SHP77 treated with DMSO at 0.1 percent for 48 hours (cell line): ENCODE measurements at regions not wholly inside any gene's neighbourhood (a gene's known extent, or its start where the extent isn't known, plus 50 kb on each side); places are given as distances from the start of the nearest gene placed in this dataset.

Experiments
- DNase-seq: peaks from one replicate; lab custom pipeline; 2025; lab: John Stamatoyannopoulos, UW

- DNase-seq, result peak; percentile 60
Observed at GRCh38 chr6:40907198-40907701, 131.8 kb downstream of the UNC5CL start.

DNA sequence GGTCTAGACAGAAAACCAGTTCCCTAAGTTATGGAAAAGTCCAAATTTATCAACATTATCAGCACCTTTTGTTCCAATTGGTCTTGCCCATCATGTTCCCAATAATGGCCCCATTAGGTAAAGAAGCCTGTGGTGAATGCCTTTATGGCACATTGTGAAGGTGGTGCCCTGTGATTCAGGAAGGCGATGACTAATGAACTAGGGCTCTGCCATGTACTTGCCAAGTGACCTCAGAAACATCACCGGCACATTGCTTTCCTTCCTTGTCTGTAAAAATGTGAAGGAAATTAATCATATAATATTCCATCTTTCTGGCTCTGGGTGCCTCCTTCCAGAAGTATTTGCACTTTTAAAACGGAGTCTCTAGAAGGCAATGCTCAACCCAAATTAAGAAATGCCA lies 132.3 kb downstream of the UNC5CL start:
- no peak for DNase-seq

DNA sequence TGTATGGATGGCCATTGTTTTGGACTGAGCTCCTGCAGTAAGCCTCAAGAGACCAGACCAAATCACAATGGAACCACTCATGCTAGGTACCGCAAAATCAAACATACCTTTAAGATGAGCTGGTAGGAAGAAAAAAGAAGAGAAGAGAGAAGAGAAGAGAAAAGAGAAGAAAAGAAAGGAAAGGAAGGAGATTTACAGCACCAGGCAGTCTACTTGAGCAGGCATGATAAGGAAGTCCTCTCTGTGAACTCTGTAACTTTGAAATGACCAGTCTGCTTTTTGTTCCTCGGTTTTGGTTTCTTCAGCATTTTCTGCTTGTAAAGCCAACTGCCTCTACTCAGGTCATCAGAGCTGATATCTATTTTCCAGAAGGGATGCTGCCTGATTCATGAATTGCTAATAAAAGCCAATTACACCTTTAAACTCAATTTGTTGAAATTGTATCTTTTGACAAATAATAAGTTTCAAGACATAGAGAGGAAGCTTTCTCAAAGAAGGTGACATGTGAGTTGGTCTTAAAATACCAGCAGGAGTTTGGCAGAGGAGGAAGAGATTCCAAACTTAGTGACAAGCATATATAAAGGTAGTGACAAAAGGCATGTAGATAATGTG lies 134.3 kb downstream of the UNC5CL start:
- DNase-seq, result no peak

DNA sequence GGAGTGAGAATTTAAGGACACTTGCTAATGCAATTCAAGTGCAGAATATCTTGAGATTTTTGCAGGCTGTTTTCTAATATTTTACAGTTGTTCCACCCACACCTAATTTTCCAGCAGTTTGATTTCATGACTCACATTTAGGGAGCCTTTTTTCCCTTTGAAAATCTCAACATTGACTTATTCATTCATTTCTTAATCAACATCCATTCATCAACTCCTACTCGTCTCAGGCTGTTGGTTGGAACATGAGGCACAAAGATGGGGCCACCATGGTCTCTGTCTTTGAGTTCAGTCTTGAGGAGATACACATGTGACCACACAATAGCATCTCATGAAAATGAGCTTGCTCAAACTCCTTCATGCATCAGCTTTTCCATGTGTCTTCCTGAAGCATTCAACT lies 135.6 kb downstream of the UNC5CL start:
- no peak for DNase-seq

DNA sequence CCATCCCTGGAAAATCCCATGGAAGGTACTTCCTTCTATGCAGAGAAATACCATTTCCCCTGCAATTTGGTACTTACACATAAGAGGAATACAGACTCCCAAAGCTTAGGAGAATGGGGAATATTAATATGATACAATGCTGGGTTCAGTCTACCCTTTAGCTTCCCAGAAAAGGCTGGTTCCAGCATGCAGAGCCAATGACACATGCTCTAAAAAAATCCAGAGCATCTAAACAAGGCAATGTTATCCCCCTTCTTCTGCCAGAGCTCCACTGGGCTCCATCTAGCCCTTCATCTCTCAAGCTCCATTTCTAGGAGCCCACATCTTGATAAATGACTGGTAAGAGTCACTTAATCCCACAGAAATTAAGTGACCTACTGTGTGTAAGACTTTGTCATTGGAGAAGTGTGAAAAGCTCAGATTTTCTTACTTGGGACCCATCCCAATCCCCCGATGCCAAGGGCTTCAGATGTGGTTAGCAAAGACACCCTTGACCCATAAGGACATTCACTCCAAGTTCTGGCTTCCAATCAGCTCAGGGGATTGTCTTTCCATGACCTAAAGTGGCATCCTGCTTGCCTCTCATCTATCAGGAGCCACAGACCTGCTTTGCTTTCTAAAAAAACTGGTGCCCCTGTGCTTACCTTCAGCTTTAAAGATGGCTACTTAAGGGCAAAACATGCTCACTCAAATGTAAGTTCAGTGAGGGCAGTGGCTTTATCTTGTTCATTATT lies 137.5 kb downstream of the UNC5CL start:
- DNase-seq, result no peak

DNA sequence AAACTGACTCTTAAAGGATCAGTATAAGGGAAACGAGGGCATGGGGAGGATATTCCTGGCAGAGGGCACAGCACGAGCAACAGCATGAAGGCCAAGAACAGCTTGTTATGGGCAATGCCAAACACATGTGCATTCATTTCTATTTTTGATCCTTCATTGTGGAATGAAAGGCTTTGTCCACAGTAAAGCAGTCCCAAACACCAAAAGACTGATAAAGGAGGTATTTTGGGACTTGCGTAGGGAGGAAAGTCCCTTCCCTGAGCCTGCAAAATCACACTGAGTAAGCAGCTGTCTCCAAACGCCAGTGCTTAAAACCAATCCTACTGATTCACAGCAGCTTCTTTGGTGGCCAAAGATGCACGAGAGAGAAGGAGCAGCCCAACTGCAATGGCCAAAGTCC lies 138.2 kb downstream of the UNC5CL start:
- DNase-seq, result no peak

- no peak for DNase-seq
Observed at GRCh38 chr6:40899684-40900155, 139.3 kb downstream of the UNC5CL start.

DNA sequence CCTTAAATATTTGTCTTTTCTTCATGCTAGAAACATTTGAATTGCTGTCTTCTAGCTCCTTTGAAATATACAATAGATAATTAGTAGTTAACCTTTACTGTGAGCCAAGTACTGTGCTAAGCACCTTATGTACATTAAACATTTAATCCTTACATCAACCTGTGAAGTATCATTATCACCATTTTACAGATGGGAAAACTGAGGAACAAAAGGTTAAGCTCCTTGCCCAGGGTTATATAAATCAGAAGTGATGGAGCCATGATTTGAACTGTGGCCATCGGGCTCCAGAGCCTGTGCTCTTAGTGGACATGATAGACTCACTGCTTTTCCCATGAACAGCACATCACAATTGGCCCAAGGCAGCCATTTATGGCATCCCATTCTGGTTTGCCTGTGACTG lies 140.9 kb downstream of the UNC5CL start:
- DNase-seq, result no peak

- DNase-seq, result no peak
Observed at GRCh38 chr6:40897390-40898003, 141.5 kb downstream of the UNC5CL start.

GRCh38 chr6:40896696-40897095 lies 142.3 kb downstream of the UNC5CL start:
- no peak for DNase-seq

DNA sequence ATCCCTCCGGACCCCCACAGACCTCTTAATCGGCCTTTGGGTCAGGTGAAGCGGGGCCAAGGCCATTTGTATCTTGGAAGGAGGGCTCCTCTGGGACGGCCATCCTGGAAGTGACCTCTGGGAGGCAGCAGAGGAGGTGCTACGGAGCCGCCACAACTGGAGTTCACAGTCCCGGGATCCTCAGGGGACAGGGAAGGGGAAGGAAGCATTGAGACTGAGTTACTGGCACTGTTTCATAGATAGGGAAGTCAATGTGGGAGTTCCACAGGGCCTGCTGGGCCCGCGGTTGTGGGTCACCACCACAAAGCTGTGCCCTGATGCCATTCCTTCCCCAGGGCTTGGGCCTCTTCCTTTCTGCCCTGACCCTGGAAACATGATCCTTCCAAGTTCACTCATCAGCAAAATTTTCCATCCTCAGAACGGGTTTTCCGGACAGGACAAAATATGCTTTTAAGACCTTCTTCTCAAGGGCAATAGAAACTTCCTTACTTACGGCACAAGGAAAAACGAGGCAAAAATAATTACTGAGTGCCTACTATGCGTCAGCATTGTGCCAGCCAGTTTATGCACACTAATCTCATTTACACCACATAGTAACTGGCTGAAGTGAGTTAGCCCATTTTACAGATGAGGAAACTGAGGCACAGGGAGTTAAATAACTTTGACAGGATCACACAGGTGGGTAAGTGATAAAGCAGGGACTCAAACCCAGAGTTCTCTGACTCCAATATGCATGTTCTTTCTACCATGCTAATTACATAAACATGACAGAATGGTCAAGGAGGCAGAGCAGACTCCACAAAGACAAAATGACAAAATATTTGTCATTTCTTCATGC lies 143.8 kb downstream of the UNC5CL start:
- DNase-seq, result no peak

GRCh38 chr6:40893021-40893420 lies 146.0 kb downstream of the UNC5CL start:
- DNase-seq, result no peak

DNA sequence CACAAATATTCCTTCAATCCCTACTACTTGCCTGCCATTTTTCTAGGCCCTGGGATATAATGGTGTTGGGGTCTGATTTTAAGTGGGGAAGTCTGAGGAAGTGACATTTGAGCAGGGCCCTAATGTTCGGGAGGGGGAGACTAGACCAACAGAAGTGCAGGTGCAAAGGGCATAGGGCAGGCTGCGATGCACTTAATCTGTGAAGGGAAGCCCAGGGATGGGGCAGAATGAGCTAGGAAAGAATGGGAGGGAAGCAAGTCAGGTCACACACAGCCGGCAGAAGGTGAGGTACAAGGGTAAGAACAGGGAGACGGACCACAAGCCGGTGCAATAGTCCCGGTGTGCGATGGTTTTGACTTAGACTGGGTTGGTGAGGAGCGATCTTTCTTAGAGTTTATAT lies 146.8 kb downstream of the UNC5CL start:
- no peak for DNase-seq

- no peak for DNase-seq
Observed at GRCh38 chr6:40891686-40892085, 147.3 kb downstream of the UNC5CL start.

DNA sequence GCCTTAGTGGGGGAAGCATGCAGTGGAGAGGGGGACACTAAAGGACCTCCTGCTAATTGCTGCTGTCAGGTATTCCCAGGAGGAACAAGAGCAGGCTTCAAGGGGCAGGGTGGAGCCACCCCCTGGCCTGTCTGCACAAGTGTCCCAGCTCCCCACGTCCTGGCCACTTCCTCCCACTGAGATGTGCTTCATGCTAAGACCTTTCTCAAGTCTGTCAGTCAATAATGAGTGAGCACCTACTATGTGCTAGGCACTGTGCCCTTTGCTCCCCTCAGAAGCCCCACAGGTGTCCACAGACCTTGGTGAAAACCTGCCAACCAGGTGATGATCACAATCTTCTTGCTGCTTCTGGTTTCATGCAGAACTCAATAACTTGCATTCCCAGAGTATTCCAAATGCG lies 147.9 kb downstream of the UNC5CL start:
- no peak for DNase-seq

GRCh38 chr6:40889137-40889832 lies 149.7 kb downstream of the UNC5CL start:
- no peak for DNase-seq

GRCh38 chr6:40888456-40888990 lies 150.5 kb downstream of the UNC5CL start:
- DNase-seq, result no peak

DNA sequence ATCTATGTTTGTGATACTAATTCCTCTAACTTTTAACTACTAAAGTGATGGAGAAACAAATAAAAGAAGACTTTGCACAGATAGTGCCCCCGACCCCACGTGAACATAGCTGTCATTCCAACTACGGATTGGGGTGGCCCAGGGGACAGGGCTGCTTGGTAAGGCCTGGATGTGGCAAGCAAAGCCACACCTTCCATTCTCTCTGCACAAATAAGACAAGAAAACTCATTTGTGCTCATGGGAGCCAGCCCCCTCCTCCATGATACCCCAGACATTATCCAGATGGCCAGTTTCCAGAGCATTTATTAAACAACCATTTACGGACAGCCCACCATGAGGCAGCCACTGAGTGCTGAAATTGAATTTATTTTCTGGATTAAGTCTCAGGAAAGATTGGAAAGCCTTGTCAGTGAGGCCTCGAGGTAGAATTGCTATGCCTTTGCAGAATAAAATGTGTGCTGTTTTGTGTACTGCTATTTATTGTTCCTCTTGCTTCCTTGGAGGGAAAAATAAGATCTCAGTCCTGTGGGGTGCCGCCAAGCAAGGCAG lies 151.2 kb downstream of the UNC5CL start:
- DNase-seq, result no peak

- no peak for DNase-seq
Observed at GRCh38 chr6:40887079-40887791, 151.8 kb downstream of the UNC5CL start.

- DNase-seq, result no peak
Observed at GRCh38 chr6:40885139-40885774, 153.8 kb downstream of the UNC5CL start.
